NCI-H2081 (cell line): ENCODE measurements at regions not wholly inside any gene's neighbourhood (a gene's known extent, or its start where the extent isn't known, plus 50 kb on each side); places are given as distances from the start of the nearest gene placed in this dataset.

Experiments used
- DNase-seq, 2 experiments: peaks; one replicate each; lab custom pipeline; 2025; lab: John Stamatoyannopoulos, UW

DNA sequence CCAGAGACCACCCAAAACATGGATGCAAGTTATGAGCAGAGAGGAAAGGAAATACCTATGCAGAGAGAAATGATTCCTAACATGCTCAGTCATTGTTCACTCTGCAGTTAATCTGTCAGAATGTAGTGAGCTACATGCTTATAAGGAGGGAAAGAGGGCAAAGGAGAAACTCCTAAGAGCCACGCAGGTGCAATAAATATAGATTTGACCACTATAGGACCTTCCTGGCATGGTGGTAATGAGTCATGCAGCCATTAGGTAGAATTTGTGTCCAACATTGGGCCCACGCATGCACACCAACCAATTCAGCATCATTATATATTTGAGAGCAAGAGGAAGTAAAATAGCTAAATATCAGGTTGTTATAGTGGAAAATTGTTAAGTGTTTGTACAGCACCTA lies 699.9 kb downstream of the DSC3 start:
- DNase-seq, result peak in 1 of 2 experiments; percentile 37

DNA sequence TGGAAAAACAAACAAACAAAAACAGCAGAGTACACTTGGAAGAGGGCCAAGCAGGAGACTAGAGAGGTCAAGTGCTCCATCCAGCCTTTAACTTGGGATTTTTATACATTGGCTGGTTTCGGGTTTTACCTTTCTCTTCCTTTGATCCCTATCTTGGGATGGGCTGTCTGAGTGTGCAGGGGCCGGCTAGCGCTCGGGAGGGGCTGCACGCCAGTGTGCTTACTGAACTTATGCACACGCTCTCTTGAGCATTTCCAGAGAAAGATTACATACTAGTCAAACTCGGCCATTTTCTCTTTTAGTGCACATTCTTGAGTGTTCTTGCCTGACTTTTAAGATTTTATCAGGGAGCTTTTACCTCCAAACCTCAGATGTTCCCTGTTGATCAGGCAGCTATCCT lies 707.8 kb downstream of the DSC3 start:
- DNase-seq, result no peak

DNA sequence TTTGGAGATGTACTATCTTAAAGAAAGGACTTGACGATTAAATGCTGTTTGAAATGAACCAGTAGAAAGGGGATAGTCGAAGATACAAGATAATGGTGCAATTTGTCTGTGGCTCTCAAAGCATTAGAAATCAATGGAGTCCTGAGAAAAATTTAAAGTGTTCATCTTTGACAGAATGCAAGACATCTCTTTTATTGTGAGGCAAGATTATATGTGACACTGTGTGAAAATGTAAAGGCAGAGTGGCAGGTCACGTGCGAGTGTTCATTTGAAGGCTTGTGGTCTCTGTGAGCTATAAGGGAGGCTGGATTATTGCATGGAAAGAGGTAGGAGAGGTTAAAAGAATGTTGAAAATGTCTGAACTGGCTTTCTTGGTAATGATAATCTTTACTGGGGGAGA lies 709.2 kb downstream of the DSC3 start:
- DNase-seq, result no peak

- DNase-seq, result no peak
These were observed 713.7 kb downstream of the DSC3 start for GRCh38 chr18:30328839-30329238.

DNA sequence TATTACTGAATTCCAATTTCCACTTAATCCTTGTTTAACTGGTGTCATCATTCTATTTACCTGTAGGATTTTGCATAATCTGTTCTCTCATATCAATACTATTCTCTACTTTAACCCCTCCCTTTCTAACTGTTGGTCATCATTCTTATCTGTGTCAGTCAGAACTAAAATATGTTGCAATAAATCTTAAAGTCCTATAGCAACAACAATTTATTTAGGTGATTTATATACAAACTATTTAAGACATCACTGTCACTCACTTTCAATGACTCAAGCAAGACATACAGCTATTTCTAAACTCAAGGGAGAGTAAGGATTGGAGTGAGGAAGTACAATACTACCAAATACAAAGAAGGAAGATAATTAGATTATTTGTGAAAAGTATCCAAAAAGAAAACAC lies 740.4 kb downstream of the DSC3 start:
- no peak for DNase-seq

- DNase-seq, result no peak
These were observed 743.8 kb downstream of the DSC3 start for GRCh38 chr18:30298769-30299168.

- no peak for DNase-seq
These were observed 753.7 kb downstream of the DSC3 start for GRCh38 chr18:30288662-30289414.

DNA sequence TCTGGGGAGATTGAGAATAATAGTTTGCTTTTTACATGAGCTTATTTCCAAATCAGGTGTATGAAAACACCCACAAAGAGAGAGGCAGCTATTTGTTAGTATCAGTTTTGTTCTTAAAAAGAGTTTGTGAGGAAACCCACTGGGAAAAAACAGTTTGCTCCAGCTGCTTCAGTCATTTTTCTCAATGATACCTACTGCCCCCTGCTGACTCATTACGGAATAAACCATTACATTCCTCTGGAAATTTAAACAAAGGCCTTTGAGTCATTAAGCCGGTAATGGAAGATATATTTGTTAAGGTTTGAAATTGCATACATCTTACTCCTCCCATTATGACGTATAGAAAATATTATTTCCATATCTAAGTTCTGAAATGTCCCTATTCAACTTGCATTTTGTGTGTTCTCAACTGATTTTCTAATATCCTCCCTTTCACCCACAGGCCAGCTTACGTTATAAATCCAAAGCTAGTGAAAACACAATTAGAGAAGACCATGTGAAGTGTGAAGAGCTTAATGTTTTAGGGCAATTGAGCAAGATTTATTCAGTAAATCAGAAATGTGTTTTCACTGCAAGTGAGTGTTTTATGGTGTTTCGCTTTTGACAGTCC lies 761.6 kb downstream of the DSC3 start:
- DNase-seq, result peak; percentile 58 to 59

- DNase-seq, result peak in 1 of 2 experiments; percentile 6
These were observed 762.4 kb downstream of the DSC3 start for GRCh38 chr18:30280186-30280585.

- DNase-seq, result no peak
These were observed 764.9 kb downstream of the DSC3 start for GRCh38 chr18:30277676-30278075.

GRCh38 chr18:30271716-30272115 lies 770.8 kb downstream of the DSC3 start:
- DNase-seq, result peak in 1 of 2 experiments; percentile 12

GRCh38 chr18:30265190-30265589 lies 777.4 kb downstream of the DSC3 start:
- no peak for DNase-seq

GRCh38 chr18:30254331-30254730 lies 788.2 kb downstream of the DSC3 start:
- DNase-seq, result no peak

DNA sequence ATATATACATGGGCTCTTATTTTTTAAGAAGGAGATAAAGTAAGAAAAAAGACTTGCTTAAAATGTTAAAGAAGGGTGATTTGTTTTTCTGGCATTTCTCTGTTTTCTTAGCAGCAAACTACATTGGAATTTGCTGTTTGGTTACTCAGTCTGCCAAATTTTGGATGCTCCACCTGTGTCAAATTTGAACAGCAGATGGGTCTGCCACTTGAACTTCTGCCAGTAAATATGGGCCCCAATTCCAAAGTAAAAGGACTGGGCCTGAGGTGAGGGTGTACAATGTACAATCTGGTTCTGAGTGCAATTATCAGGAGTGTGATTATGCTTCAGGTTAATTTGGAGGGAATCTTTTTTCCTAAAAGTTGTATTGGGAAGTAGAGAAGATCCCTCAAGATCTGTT lies 794.5 kb downstream of the DSC3 start:
- DNase-seq, result no peak

DNA sequence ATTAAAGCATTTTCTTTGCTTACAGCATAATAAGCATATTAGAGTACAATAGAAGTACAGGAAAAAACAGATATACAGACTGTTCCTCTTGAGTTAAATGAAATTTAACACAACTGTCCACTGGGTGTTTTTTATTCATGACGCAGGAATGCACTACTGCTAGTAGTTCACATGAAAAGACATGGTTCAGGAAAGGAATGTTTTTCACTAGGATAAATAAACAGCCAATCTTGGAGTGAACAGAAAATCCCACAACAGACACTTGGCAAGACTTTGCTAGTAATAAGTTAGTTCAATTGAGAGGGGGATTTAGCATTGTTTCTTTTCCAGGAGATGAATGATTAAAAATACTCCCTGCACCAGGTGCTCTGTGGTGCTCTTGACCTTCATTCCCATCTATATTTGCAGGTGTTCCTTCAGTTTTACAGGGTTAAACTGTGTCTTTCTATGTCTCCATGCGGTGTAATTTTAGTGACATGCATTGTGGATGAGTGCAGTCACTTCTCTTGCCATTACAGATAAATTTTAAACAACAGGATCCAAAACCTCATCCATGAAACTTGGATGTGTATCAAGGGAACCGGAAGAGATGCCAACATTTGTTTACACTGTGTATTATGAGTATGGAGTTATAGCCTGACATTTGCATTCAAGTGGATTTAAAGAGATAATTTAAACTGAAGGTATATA lies 796.6 kb downstream of the DSC3 start:
- peak in 1 of 2 experiments; percentile 4 for DNase-seq

DNA sequence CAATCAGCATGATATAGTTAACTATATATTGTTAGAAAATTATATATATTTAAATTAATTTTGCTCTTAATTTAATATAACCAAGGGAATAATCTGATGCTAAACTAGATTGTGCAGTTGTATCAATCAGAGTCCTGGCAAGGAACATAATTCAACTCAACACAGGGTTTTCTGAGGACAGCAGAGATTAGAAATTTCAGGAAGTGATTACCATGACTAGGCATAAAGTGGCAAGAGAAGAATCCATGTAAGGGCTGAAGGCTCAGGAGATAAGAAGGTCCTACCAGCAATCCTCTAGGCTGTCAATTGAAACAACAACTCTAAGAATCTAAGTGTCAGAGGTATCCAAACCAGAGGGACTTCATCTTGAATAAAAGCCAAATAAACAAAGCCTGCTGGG lies 807.8 kb downstream of the DSC3 start:
- no peak for DNase-seq

DNA sequence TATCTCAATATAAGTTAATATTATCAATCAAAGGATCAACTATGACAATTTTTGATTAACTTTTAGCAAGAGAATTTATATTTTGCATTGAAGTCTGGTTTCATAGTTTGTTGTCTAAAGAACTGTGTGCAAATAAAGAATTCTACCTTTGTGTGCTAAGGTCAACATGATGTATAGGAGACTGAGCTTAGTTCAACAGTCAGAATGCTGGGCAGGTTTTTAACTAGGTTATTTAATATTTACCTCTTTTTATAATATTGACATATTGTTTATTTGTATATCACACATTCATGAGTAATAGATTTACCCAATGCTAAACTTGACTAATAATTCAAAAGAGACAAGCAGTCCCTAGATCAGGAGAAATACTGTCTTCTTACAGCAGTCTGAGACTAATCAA lies 831.4 kb downstream of the DSC3 start:
- DNase-seq, result no peak

DNA sequence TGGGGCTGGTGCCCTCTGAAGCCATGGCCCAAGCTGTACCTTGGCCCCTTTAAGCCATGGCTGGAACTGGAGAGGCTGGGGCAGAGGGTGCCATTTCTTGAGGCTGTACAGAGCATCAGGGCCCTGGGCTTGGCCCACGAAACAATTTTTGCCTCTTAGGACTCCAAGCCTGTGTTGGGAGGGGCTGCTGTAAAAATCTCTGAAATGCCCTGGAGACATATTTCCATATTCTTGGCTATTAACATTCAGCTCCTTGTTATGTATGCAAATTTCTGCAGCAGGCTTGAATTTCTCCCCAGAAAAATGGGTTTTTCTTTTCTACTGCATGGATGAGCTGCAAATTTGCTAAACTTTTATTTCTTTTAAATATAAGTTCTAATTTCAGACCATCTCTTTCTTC lies 834.0 kb downstream of the DSC3 start:
- no peak for DNase-seq

DNA sequence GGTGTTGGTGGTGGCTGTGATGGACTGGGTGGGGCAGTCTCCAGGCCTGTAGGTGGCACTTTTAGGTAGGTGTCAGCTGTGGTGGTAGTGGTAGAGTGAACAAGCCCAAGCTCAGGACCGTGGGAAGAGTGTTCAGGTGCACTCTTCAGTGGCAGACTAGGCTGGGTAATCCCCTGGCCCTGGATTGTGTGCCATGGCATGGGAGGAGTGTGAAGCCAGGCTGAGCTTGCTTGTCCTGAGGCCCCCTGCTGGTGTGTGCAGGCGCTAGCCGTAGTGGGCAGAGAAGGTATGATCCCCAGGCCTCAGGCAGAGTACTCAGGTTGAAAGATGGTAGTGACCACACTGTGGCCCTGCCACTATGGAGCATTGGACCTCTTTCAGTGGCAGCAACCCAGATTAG lies 850.3 kb downstream of the DSC3 start:
- no peak for DNase-seq

- DNase-seq, result no peak
These were observed 856.3 kb downstream of the DSC3 start for GRCh38 chr18:30186245-30186644.

DNA sequence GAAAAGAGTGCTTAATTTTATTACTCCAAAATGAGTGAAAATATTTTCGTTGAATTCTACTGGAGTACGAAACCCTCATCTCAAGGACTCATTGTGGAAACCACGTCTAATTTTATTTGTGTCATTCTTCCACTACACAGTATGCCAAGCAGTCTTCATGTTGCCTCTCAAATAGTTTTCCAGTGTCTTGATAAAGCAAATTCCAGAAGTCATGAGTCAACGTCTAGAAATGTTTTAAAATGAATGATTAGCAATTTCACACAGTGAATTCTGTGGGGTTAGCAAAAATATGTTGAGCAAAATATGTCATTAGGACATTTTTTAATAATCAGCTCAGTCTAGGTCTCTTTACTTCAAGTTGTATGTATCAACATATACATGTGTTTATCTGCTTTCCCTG lies 865.5 kb downstream of the DSC3 start:
- DNase-seq, result no peak

DNA sequence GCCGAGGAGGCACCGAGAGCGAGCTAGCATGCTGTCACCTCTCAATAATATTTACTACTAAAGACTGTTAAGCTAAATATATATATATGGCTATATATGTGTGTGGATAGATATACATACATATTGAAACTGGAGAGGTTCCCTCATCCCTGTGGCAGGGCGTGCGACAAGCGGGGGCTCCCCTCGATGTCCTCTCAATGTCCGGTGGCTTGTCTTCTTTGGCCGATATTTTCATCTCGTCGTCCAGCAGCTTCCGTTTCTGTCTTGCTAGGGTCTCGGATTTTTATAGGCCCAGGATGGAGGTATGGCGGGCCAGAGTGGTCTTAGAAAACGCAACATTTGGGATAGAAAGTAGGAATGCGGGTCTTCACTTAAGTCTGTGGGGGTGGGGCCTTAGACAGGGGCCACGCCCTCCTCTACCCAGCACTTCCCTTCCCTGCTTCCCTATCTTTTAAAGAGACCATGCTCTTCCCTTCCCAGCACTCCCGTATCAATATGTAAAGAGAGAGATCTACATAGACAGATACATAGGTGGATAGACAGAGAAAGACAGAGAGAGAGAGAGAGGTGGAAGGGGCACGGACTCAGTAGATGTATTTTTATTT lies 866.8 kb downstream of the DSC3 start:
- no peak for DNase-seq

- no peak for DNase-seq
These were observed 867.4 kb downstream of the DSC3 start for GRCh38 chr18:30175061-30175574.
